GM18858 (cell line): ENCODE measurements at regions not wholly inside any gene's neighbourhood (a gene's known extent, or its start where the extent isn't known, plus 50 kb on each side); places are given as distances from the start of the nearest gene placed in this dataset.
A peak's percentile ranks its signal among the peaks of the same experiment; 100 is the strongest.

Source experiments
- ATAC-seq: cut with Tn5 transposase; IDR thresholded peaks from one replicate; pipeline ENCODE4 v1.9.1; 2021; ENCODE audit not compliant: unreplicated experiment

- ATAC-seq, result no peak
These were observed 121.1 kb downstream of the HGF start for GRCh38 chr7:81648716-81649115.

- no peak for ATAC-seq
These were observed 124.4 kb downstream of the HGF start for GRCh38 chr7:81645435-81645834.

- no peak for ATAC-seq
These were observed 128.0 kb downstream of the HGF start for GRCh38 chr7:81641873-81642272.

- ATAC-seq, result no peak
These were observed 131.6 kb downstream of the HGF start for GRCh38 chr7:81638198-81638597.

GRCh38 chr7:81637534-81637933, 132.3 kb downstream of the HGF start:
- ATAC-seq, result no peak

GRCh38 chr7:81632418-81632817, 137.4 kb downstream of the HGF start:
- ATAC-seq, result no peak

GRCh38 chr7:81630600-81630999, 139.2 kb downstream of the HGF start:
- ATAC-seq, result no peak

- no peak for ATAC-seq
These were observed 140.1 kb downstream of the HGF start for GRCh38 chr7:81629702-81630101.

- no peak for ATAC-seq
These were observed 140.9 kb downstream of the HGF start for GRCh38 chr7:81628951-81629350.

- ATAC-seq, result no peak
These were observed 142.1 kb downstream of the HGF start for GRCh38 chr7:81627536-81628287.

GRCh38 chr7:81626008-81626407, 143.8 kb downstream of the HGF start:
- ATAC-seq, result no peak

- no peak for ATAC-seq
These were observed 144.9 kb downstream of the HGF start for GRCh38 chr7:81624650-81625631.

- ATAC-seq, result no peak
These were observed 145.7 kb downstream of the HGF start for GRCh38 chr7:81624021-81624592.

- no peak for ATAC-seq
These were observed 146.5 kb downstream of the HGF start for GRCh38 chr7:81623251-81623855.

- no peak for ATAC-seq
These were observed 148.0 kb downstream of the HGF start for GRCh38 chr7:81621893-81622292.

GRCh38 chr7:81618396-81619014, 151.3 kb downstream of the HGF start:
- ATAC-seq, result no peak

- peak; percentile 44 for ATAC-seq
These were observed 152.9 kb downstream of the HGF start for GRCh38 chr7:81616951-81617350.

GRCh38 chr7:81611805-81612204, 158.0 kb downstream of the HGF start:
- ATAC-seq, result no peak

GRCh38 chr7:81611040-81611439, 158.8 kb downstream of the HGF start:
- ATAC-seq, result no peak

- ATAC-seq, result no peak
These were observed 161.0 kb downstream of the HGF start for GRCh38 chr7:81608748-81609382.
